ENCODE measurements at regions not wholly inside any gene's neighbourhood (a gene's known extent, or its start where the extent isn't known, plus 50 kb on each side); places are given as distances from the start of the nearest gene placed in this dataset.

- Mint-ChIP-seq H3K9me3 (no peaks in the 10 kb centered on the region), H3K4me1 (peaks cover 18% of the 10 kb centered on the region), H3K27ac (no peak overlapping the region), H3K4me3 (no peak overlapping the region), H3K27me3 (no peaks in the 10 kb centered on the region), H3K36me3 (no peaks in the 10 kb centered on the region)
- DNase-seq (ENCODE audit: low spot score in 2 of 2) (no peak), ATAC-seq (ENCODE audit: low read depth) (no peak)
Measured at GRCh38 chr7:131233193-131233592, 94.5 kb upstream of the MKLN1 start.

- H3K4me3 Mint-ChIP-seq, result no peak overlapping the region
- H3K9me3 Mint-ChIP-seq, result no peaks in the 10 kb centered on the region
- DNase-seq (ENCODE audit: low spot score in 2 of 2), result no peak
- peaks cover 17% of the 10 kb centered on the region for H3K4me1 Mint-ChIP-seq
- ATAC-seq (ENCODE audit: low read depth), result no peak
- no peaks in the 10 kb centered on the region for H3K36me3 Mint-ChIP-seq
- peak overlapping the region; percentile 59 for H3K27ac Mint-ChIP-seq
- H3K27me3 Mint-ChIP-seq, result no peaks in the 10 kb centered on the region
Measured at GRCh38 chr7:131234719-131235488, 92.8 kb upstream of the MKLN1 start.

- Mint-ChIP-seq H3K4me3 (peak overlapping the region; percentile 19), H3K36me3 (no peaks in the 10 kb centered on the region), H3K27ac (peak overlapping the region; percentile 59), H3K4me1 (peaks cover 17% of the 10 kb centered on the region), H3K9me3 (no peaks in the 10 kb centered on the region), H3K27me3 (no peaks in the 10 kb centered on the region)
- DNase-seq (ENCODE audit: low spot score in 2 of 2) (no peak), ATAC-seq (ENCODE audit: low read depth) (peak; percentile 26)
Measured at GRCh38 chr7:131235489-131236317, 92.0 kb upstream of the MKLN1 start.

GRCh38 chr7:131236318-131236672, 91.4 kb upstream of the MKLN1 start:
- no peak for ATAC-seq (ENCODE audit: low read depth)
- DNase-seq (ENCODE audit: low spot score in 2 of 2), result no peak
- H3K27me3 Mint-ChIP-seq, result no peaks in the 10 kb centered on the region
- H3K4me3 Mint-ChIP-seq, result no peak overlapping the region
- H3K4me1 Mint-ChIP-seq, result peaks cover 15% of the 10 kb centered on the region
- no peaks in the 10 kb centered on the region for H3K36me3 Mint-ChIP-seq
- peak overlapping the region; percentile 59 for H3K27ac Mint-ChIP-seq
- no peaks in the 10 kb centered on the region for H3K9me3 Mint-ChIP-seq

- ATAC-seq (ENCODE audit: low read depth), result no peak
- DNase-seq (ENCODE audit: low spot score in 2 of 2), result no peak
- no peaks in the 10 kb centered on the region for H3K27me3 Mint-ChIP-seq
- H3K4me1 Mint-ChIP-seq, result peaks cover 11% of the 10 kb centered on the region
- H3K9me3 Mint-ChIP-seq, result no peaks in the 10 kb centered on the region
- H3K4me3 Mint-ChIP-seq, result no peak overlapping the region
- no peak overlapping the region for H3K27ac Mint-ChIP-seq
- no peaks in the 10 kb centered on the region for H3K36me3 Mint-ChIP-seq
Measured at GRCh38 chr7:131238347-131238931, 89.2 kb upstream of the MKLN1 start.

DNA sequence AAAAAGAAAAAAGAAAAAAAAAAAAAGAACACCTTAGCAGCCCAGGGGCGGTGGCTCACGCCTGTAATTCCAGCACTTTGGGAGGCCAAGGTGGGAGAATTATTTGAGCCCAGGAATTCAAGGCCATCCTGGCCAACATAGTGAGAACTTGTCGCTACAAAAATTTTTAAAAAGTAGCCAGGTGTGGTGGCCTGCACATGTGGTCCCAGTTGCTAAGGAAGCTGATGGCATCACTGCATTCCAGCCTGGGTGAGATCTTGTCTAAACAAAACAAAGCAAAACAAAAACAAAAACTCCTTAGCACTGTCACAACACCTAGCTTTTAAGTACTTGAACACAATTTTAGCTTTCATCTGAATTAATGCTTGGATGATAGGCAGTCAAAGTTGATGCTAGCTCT, 86.3 kb upstream of the MKLN1 start:
- Mint-ChIP-seq H3K27ac (peak overlapping the region; percentile 61), H3K4me1 (peaks cover 2% of the 10 kb centered on the region)

GRCh38 chr7:131242123-131242650, 85.5 kb upstream of the MKLN1 start:
- no peaks in the 10 kb centered on the region for H3K9me3 Mint-ChIP-seq
- ATAC-seq (ENCODE audit: low read depth) (no peak), DNase-seq (ENCODE audit: low spot score in 2 of 2) (no peak)
- no peak overlapping the region for H3K4me3 Mint-ChIP-seq
- H3K27ac Mint-ChIP-seq, result peak overlapping the region; percentile 61
- no peaks in the 10 kb centered on the region for H3K36me3 Mint-ChIP-seq
- no peaks in the 10 kb centered on the region for H3K27me3 Mint-ChIP-seq
- peaks cover 4% of the 10 kb centered on the region for H3K4me1 Mint-ChIP-seq

More for the DNA sequence above, 86.3 kb upstream of the MKLN1 start:
- ATAC-seq (ENCODE audit: low read depth), result no peak
- H3K4me3 Mint-ChIP-seq, result no peak overlapping the region
- H3K36me3 Mint-ChIP-seq, result no peaks in the 10 kb centered on the region
- no peak for DNase-seq (ENCODE audit: low spot score in 2 of 2)
- no peaks in the 10 kb centered on the region for H3K9me3 Mint-ChIP-seq
- no peaks in the 10 kb centered on the region for H3K27me3 Mint-ChIP-seq

DNA sequence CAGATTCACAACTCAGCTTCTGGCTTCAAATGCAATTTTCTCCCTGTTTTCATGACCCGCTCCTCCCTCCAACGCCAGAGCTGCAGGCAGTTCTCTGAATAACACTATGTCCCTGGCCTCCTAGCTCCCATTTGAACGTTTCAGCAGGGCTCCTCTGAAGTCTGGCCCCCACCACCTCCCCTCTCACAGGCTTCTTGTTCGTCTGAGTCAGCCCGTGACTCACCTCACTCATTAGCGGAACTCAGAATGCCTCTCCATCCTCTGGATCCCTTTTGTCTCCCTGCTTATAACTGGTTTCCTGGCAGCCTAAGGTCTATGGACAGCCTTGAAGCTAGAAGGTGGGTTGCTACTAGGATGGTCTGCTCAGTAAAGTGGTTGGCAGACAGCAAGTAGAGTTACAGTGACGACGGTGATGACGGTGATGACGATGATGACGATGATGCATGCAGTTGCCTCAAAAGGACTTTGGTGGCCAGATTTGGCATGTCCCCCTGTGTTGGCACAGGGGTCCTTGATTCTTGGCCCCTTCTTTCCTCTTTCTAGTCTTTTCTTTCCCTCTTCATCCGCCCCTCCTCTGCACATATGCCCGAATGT, 83.3 kb upstream of the MKLN1 start:
- DNase-seq (ENCODE audit: low spot score in 2 of 2) (no peak), ATAC-seq (ENCODE audit: low read depth) (no peak)
- Mint-ChIP-seq H3K27me3 (peaks cover under 1% of the 10 kb centered on the region), H3K4me3 (no peak overlapping the region), H3K9me3 (no peaks in the 10 kb centered on the region), H3K36me3 (no peaks in the 10 kb centered on the region), H3K4me1 (peaks cover 2% of the 10 kb centered on the region), H3K27ac (no peak overlapping the region)

- DNase-seq (ENCODE audit: low spot score in 2 of 2) (no peak), ATAC-seq (ENCODE audit: low read depth) (no peak)
- Mint-ChIP-seq H3K4me3 (no peak overlapping the region), H3K27me3 (peaks cover 12% of the 10 kb centered on the region), H3K9me3 (peaks cover 6% of the 10 kb centered on the region), H3K4me1 (peaks cover 2% of the 10 kb centered on the region), H3K36me3 (peaks cover 5% of the 10 kb centered on the region), H3K27ac (no peak overlapping the region)
Measured at GRCh38 chr7:131249003-131249402, 78.7 kb upstream of the MKLN1 start.

- Mint-ChIP-seq H3K36me3 (peaks cover 9% of the 10 kb centered on the region), H3K4me3 (no peak overlapping the region), H3K27ac (no peak overlapping the region), H3K27me3 (peaks cover 15% of the 10 kb centered on the region), H3K9me3 (peaks cover 10% of the 10 kb centered on the region), H3K4me1 (peaks cover 2% of the 10 kb centered on the region)
- DNase-seq (ENCODE audit: low spot score in 2 of 2) (no peak), ATAC-seq (ENCODE audit: low read depth) (no peak)
Measured at GRCh38 chr7:131249483-131249882, 78.2 kb upstream of the MKLN1 start.

GRCh38 chr7:131250331-131250730, 77.3 kb upstream of the MKLN1 start:
- Mint-ChIP-seq H3K27ac (no peak overlapping the region), H3K36me3 (peaks cover 13% of the 10 kb centered on the region), H3K9me3 (peaks cover 14% of the 10 kb centered on the region), H3K27me3 (peaks cover 17% of the 10 kb centered on the region), H3K4me3 (no peak overlapping the region), H3K4me1 (peaks cover 2% of the 10 kb centered on the region)
- DNase-seq (ENCODE audit: low spot score in 2 of 2) (no peak), ATAC-seq (ENCODE audit: low read depth) (no peak)

GRCh38 chr7:131251371-131251770, 76.3 kb upstream of the MKLN1 start:
- no peak for ATAC-seq (ENCODE audit: low read depth)
- DNase-seq (ENCODE audit: low spot score in 2 of 2), result no peak
- H3K27ac Mint-ChIP-seq, result no peak overlapping the region
- H3K4me1 Mint-ChIP-seq, result peaks cover 2% of the 10 kb centered on the region
- peaks cover 14% of the 10 kb centered on the region for H3K9me3 Mint-ChIP-seq
- H3K4me3 Mint-ChIP-seq, result no peak overlapping the region
- peaks cover 17% of the 10 kb centered on the region for H3K27me3 Mint-ChIP-seq
- H3K36me3 Mint-ChIP-seq, result peaks cover 13% of the 10 kb centered on the region

- ATAC-seq (ENCODE audit: low read depth) (no peak), DNase-seq (ENCODE audit: low spot score in 2 of 2) (no peak)
- Mint-ChIP-seq H3K4me1 (no peaks in the 10 kb centered on the region), H3K27me3 (peaks cover 17% of the 10 kb centered on the region), H3K4me3 (no peak overlapping the region), H3K9me3 (peaks cover 14% of the 10 kb centered on the region), H3K36me3 (peaks cover 13% of the 10 kb centered on the region), H3K27ac (no peak overlapping the region)
Measured at GRCh38 chr7:131252976-131253375, 74.7 kb upstream of the MKLN1 start.

- peaks cover 14% of the 10 kb centered on the region for H3K9me3 Mint-ChIP-seq
- H3K27me3 Mint-ChIP-seq, result peaks cover 17% of the 10 kb centered on the region
- no peak overlapping the region for H3K27ac Mint-ChIP-seq
- ATAC-seq (ENCODE audit: low read depth), result no peak
- no peak overlapping the region for H3K4me3 Mint-ChIP-seq
- H3K36me3 Mint-ChIP-seq, result peaks cover 13% of the 10 kb centered on the region
- no peaks in the 10 kb centered on the region for H3K4me1 Mint-ChIP-seq
- DNase-seq (ENCODE audit: low spot score in 2 of 2), result no peak
Measured at GRCh38 chr7:131254211-131254610, 73.5 kb upstream of the MKLN1 start.

Data from memory B cell (primary cell).